ENCODE measurements at regions not wholly inside any gene's neighbourhood (a gene's known extent, or its start where the extent isn't known, plus 50 kb on each side); places are given as distances from the start of the nearest gene placed in this dataset.

GRCh38 chr6:33950891-33951889 lies 147.4 kb upstream of the MLN start:
- DNase-seq = no peak

DNA sequence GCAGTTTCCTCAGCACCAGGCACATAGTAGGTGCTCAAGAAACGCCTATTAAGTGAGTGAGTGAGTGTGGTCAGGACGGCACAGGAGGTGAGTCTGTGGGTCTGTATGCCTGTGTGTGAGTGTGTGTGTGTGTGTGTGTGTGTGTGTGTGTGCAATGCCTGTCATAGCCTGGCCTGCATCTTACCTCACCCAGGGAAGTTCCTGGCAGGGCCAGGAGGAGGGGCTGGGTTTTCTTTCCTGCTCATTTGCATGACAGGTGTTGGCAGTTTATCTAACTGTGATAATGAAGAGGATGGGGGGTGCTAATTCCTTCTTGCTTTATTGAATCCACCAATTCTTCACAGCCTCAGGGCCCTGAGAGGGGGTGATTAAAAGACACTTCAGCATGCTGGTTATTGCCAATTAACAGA lies 146.7 kb upstream of the MLN start:
- DNase-seq = no peak

- no peak for DNase-seq
Measured at GRCh38 chr6:33949877-33950435, 146.2 kb upstream of the MLN start.

DNA sequence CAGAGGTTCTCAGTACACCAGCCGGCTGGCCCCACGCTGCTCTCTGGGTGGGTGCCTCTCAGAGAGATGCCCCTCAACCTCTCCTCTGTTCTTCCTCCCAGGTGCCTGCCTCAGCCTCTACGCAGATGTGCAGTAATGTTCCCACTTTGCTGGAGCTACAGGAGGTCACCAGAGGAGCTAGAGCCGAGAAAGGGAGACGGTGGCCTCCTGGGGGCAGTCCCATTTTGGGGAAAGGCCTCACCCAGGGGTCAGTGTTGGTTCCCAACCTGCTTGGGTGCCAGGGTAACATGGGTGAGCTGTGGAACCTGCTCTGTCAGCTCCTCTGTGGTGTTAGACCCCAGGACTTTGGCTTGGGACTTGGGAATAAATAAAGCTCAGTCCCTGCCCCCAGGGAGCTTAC lies 145.3 kb upstream of the MLN start:
- no peak for DNase-seq

DNA sequence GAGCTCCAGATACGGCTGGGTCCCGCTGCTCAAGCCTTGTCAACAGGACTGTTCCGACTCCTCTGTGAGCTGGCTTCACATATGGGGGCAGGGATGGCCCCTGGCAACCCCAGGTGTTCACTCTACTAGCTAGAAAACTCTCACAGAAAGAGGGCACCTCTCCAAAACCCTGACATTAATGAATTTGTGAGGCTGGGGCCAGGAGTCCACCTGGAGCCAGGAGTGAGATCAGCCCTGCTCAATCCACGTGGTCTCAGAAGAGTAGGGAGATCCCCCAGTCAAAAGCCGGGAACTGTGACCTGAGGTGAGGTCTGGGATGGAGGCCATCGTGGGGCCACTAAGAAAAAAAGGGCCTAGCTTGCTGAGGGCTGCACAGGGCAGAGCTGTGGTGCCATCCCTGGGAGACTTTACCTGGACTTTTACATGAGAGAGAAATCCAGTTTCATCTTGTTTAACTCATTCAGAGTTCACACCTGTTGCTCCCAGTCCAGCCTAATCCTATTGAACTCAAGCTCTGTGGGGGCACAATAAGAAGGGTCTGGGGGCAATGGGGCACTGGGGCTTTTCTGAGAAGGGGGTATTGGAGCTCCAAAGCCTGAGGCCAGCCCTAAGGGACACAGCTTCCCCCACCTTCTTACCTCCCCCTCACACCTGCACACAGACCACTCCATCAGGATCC lies 144.3 kb upstream of the MLN start:
- no peak for DNase-seq

- DNase-seq = no peak
Measured at GRCh38 chr6:33947047-33947446, 143.2 kb upstream of the MLN start.

- no peak for DNase-seq
Measured at GRCh38 chr6:33945931-33946330, 142.1 kb upstream of the MLN start.

DNA sequence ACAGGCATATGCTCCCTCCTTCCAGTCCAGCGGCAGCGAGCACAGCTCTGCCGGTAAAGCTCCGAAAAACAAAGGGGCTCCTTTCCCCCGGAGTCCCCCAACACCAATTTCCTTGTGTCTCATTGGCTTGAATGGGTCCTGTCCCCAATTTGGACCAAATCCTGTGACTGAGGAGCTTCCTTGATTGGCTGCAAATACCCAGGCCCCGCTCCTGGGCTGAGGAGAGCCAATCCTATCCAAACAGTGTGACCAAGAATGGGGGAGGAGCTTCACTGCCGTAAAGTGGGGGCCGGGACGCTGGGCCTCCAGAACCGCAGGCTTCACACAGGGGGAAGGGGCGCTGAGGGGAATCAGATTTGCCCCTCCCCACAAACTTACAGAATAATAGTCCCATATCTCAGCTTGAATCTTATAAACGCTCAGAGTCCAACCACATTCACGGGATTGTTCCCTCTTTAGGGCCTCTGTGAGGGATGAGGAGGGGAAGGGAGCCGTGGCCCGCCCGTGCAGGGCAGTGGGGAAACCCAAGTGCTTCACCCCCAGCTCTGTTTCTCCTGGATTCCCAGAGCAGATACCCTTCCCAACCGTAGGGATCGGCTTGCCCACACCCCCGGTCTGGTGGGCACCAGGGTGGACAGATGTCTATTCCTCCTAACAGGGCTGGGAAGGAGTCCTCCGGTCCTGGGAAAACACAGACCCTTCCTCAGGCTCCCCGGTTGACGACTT lies 141.0 kb upstream of the MLN start:
- no peak for DNase-seq

- no peak for DNase-seq
Measured at GRCh38 chr6:33936886-33937285, 133.1 kb upstream of the MLN start.

DNA sequence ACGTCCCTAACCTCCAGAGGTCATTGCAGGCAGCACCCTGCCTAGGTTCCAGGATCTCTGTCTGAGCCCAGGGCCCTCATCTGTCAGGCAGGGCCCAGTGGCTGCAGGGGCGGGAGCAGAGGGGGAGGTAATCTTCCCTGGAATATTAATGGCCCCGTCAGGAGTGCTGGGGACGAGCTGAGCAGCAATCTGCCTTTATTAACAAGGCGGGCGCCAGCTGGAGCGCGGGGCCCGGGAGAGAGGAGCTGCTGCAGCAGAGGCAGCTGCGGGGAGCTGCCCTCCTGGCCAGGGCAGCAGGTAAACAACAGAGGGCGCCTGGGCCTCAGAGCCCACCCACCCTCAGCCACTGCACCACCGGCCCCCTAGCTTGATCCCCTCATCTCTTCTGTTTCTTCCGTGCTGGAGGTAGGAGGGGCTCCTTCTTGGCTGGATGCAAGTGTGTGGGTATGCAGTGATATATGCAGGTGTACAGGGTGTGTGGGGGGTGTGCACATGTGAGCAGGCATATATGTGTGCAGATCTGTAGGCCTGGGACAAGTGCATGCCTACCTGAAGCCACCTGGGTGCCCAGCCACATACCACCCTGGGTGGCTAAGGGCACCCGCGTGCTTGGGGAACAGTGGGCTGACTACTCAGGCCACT lies 131.8 kb upstream of the MLN start:
- DNase-seq = no peak

GRCh38 chr6:33934731-33935270 lies 131.0 kb upstream of the MLN start:
- no peak for DNase-seq

- no peak for DNase-seq
Measured at GRCh38 chr6:33933101-33933500, 129.3 kb upstream of the MLN start.

GRCh38 chr6:33931799-33932198 lies 128.0 kb upstream of the MLN start:
- no peak for DNase-seq

DNA sequence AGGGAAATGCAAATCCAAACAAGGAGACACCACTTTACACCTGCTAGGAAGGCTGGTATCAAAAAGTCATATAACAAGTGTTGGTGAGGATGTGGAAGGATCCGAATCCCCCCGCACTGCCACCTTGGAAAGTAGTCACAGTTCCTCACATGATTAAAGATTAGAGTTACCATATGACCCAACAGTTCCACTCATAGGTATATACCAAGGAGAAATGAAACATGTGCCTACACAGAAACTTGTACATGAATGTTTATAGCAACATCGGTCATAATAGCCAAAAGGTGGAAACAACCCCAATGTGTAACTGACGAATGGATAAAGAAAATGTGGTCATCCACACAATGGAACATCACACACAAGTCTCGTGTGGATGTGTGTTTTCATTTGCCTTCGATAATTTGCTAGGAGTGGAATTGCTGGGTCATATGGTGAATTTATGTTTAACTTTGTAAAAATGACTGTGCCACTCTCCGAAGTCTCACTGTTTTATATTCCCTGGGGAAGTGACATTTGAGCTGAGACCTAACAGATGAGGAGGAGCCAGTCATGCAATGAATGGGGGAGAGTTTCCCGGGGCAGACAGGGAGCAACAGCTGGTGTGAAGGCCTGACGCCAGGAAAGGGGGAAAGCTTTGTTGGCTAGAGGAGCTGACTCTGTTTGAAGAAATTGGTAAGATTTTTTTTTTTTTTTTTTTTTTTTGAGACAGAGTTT lies 125.9 kb upstream of the MLN start:
- no peak for DNase-seq

DNA sequence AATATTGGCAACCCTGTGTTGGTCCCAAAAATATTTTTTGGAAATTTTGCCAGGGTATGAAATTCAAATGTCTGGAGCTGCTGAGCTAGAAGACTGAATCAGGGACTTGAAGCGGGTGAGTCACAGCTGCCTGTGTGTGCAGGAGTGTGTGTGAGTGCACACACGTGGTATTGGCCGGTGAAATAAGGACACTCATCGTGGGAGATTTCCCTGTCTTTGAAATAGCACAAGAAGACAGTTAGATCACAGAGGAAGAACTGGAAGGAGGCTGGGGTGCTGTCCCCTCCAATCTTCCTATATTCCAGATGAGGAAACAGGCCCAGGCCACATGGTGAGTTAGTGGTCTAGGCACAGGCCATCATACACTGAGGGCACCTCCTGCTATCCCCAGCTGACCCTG lies 123.8 kb upstream of the MLN start:
- no peak for DNase-seq

DNA sequence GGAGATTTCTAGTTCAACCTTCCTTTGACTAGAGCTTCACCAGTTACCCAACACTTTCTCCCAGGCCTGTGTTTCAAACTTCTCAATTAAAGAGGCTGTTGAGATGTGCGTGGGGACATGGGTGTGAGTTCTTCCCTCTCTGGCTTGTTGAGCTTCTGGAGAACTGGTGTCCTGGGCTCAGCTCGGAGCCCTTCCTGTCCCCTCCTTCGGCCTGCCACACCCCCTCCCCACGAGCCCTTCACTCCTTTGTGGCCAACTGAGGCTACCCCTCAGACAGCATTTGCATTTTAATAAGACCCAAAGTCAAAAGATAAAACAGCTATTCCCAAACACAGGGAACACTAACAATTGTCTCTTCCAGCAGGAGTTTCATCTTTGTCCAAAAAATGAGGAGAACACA lies 123.3 kb upstream of the MLN start:
- no peak for DNase-seq

- DNase-seq = no peak
Measured at GRCh38 chr6:33926451-33926850, 122.6 kb upstream of the MLN start.

DNA sequence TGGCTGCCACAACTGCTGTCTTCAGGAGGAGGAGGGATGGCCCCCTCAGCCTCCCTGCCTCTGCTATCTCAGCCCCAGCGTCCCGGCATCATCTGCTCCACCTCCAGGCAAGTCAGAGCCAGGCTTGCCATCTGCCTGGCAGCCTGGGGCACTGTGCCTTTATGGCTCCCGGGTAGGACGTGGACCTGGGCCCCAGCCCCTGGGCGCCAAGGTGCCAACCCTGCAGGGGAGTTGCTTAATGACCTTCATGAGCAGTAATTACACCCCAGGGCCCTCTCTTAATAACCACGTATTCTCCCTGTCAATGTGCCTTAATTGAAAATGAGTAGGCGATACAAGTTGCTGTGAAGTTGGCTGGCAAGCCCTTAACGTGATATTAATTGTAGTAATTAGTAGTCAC lies 122.1 kb upstream of the MLN start:
- no peak for DNase-seq

GRCh38 chr6:33925210-33925609 lies 121.4 kb upstream of the MLN start:
- no peak for DNase-seq

DNA sequence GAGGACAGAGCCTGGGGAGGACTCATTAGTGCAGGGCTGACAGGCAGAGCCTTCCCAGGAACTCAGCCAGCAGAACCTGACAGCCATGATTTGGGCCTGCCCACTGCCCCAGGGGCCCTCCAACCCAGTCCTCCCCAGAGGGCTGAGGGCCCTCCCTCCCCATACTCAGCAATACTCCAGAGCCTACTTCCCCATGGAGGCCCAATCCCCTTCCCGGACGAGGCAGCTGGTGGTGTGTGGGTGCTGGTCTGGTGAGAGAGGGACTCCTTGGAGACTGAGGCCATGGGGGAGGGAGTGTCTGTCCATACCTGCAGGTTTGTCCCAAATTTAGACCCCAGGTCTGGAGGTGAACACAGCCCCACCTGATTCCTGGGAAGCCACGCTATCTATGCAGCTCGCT lies 120.9 kb upstream of the MLN start:
- no peak for DNase-seq

DNA sequence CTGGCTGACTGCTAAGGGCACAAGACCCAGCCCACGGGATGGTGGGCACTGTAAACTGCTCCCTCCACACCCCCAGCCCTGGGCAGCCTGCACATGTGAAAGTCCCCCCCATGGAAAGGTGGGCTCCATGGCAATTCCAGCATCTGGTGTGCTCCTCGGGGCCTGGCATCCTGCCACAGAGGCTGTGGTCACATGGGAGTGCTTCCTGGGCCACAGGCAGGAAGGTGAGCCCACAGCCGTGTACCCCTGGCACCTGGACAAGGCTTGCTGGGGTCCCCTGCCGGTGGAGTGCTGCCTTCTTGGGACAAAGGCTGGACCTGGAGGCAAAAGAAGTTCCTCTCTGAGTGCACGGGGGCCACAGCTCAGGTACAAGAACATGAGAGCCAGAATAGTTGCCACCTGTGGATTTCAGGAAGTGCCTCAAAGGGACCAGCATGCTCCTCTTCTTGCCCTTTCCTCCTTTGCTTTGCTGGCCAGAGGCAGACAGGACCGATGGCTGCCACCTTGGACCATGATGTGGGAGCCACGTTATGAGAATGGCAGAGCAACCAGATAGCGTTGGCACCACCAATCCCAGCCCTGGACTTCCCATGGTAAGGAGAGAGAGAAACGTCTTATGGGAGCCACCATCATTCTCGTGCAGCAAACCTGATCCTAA lies 120.2 kb upstream of the MLN start:
- no peak for DNase-seq

Measured in stimulated activated CD4-positive, alpha-beta T cell treated with anti-CD3 and anti-CD28 coated beads, Interleukin-2, amount 100 ng/mL, for 48 hours (primary cell).